SK-N-SH (cell line): ENCODE measurements at regions not wholly inside any gene's neighbourhood (a gene's known extent, or its start where the extent isn't known, plus 50 kb on each side); places are given as distances from the start of the nearest gene placed in this dataset.

Experiments used
- CHD2 ChIP-seq: fragments of 150-350 bp; IDR thresholded peaks from 2 replicates; pipeline ENCODE4 v1.6.1; 2018; ENCODE audit warnings: low read length; ENCODE audit not compliant: partially characterized antibody
- CTCF ChIP-seq: fragments of 200-600 bp; sonication (generic); IDR thresholded peaks from 2 replicates; pipeline ENCODE4 v1.6.1; 2017; ENCODE audit warnings: antibody characterized with exemption, mild to moderate bottlenecking, moderate library complexity
- ELF1 ChIP-seq: IDR thresholded peaks from 2 replicates; pipeline ENCODE4 v1.4.0; 2012
- EP300 ChIP-seq, 2 experiments: IDR thresholded peaks; 2 replicates each; pipeline versions ENCODE4 v1.4.0 to v1.6.1; 2012; ENCODE audit warnings: borderline replicate concordance in 1 of 2, low read depth in 1 of 2, low read length in 1 of 2
- EZH2phosphoT487 ChIP-seq: fragments of 200-600 bp; sonication (generic); IDR thresholded peaks from 2 replicates; pipeline ENCODE4 v1.6.1; 2017; ENCODE audit warnings: low read depth, mixed run types, mild to moderate bottlenecking, antibody characterized with exemption, moderate library complexity, borderline replicate concordance
- FOSL2 ChIP-seq: IDR thresholded peaks from 2 replicates; pipeline ENCODE4 v1.4.0; 2012; ENCODE audit warnings: low read depth, mild to moderate bottlenecking, moderate library complexity, borderline replicate concordance
- GABPA ChIP-seq: IDR thresholded peaks from 2 replicates; pipeline ENCODE4 v1.4.0; 2012; ENCODE audit warnings: low read depth, mild to moderate bottlenecking
- JUND ChIP-seq: IDR thresholded peaks from 2 replicates; pipeline ENCODE4 v1.4.0; 2012
- MAX ChIP-seq: IDR thresholded peaks from 2 replicates; pipeline ENCODE4 v1.4.0; 2012; ENCODE audit warnings: low read depth
- RFX5 ChIP-seq: IDR thresholded peaks from 2 replicates; pipeline ENCODE4 v1.6.1; 2012; ENCODE audit warnings: mild to moderate bottlenecking, improper control_type of control experiment, low read length
- SMC3 ChIP-seq: IDR thresholded peaks from 2 replicates; pipeline ENCODE4 v1.6.1; 2012; ENCODE audit warnings: low read depth, low read length, improper control_type of control experiment
- USF1 ChIP-seq: IDR thresholded peaks from 2 replicates; pipeline ENCODE4 v1.4.0; 2012; ENCODE audit warnings: low read depth, borderline replicate concordance
- USF2 ChIP-seq: fragments of 150-350 bp; IDR thresholded peaks from 2 replicates; pipeline ENCODE4 v1.6.1; 2017; ENCODE audit warnings: antibody characterized with exemption, low read length, low read depth, borderline replicate concordance
- TF ChIP-seq, protein P1 (sequence below): IDR thresholded peaks from 2 replicates; pipeline ENCODE4 v1.6.1; 2012; ENCODE audit warnings: mild to moderate bottlenecking, low read depth, low read length, moderate library complexity

- TF ChIP-seq EP300 (IDR thresholded peaks at IDR 0.05; ENCODE audit: borderline replicate concordance in 1 of 2, low read depth in 1 of 2, low read length in 1 of 2) (no peak), MAX (no peak), FOSL2 (no peak), SMC3 (no peak), EZH2phosphoT487 (no peak), CHD2 (no peak), USF2 (no peak), CTCF (no peak), USF1 (no peak), ELF1 (no peak), JUND (no peak), GABPA (no peak), RFX5 (no peak)
- TF ChIP-seq, protein P1, sequence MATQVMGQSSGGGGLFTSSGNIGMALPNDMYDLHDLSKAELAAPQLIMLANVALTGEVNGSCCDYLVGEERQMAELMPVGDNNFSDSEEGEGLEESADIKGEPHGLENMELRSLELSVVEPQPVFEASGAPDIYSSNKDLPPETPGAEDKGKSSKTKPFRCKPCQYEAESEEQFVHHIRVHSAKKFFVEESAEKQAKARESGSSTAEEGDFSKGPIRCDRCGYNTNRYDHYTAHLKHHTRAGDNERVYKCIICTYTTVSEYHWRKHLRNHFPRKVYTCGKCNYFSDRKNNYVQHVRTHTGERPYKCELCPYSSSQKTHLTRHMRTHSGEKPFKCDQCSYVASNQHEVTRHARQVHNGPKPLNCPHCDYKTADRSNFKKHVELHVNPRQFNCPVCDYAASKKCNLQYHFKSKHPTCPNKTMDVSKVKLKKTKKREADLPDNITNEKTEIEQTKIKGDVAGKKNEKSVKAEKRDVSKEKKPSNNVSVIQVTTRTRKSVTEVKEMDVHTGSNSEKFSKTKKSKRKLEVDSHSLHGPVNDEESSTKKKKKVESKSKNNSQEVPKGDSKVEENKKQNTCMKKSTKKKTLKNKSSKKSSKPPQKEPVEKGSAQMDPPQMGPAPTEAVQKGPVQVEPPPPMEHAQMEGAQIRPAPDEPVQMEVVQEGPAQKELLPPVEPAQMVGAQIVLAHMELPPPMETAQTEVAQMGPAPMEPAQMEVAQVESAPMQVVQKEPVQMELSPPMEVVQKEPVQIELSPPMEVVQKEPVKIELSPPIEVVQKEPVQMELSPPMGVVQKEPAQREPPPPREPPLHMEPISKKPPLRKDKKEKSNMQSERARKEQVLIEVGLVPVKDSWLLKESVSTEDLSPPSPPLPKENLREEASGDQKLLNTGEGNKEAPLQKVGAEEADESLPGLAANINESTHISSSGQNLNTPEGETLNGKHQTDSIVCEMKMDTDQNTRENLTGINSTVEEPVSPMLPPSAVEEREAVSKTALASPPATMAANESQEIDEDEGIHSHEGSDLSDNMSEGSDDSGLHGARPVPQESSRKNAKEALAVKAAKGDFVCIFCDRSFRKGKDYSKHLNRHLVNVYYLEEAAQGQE, result no peak
Measured at GRCh38 chr1:177703888-177704446, 265.9 kb downstream of the SEC16B start.
